ENCODE measurements at regions not wholly inside any gene's neighbourhood (a gene's known extent, or its start where the extent isn't known, plus 50 kb on each side); places are given as distances from the start of the nearest gene placed in this dataset.

DNA sequence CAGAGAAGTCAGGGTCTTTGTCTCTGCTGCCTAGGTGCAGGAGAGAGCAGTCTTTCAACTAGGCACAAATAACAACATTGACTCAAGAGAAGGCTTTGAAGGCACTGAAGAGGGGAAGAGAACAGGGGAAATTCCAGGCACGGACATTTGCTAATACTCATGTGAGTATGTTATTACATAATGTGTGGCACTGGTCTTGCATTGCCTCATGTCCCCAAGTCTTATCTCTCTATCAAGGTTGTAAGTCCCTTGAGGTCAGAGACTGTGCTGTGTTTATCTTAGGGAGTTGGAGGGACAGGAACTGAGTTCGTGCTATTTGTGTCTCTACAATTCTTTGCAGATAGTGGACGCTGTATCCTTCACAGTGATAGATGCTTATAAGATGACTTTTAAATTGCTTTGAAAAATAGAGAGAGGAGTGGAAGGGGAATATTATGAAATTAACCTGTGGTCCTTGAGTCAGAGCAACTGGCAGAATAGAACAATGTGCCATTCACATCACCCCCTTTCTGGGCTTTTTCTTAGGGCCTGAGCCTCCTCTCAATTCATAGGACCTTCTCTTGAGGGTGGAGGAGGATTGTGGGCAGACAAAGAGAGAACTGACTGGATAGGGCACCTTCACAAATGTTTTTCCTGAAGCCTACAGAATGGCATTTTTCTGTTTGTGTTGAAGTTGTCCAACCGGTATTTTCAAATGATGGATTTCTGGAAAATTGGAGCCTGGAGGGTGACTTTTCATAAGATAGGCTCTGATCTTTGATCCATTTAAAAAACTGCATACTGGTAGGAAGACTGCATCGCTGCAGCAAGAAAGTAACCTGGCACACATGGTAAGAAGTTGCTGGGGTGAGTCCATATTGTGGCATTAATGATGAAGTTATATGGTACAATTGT, 96.6 kb upstream of the CXCR4 start:
- TF ChIP-seq GATA2 (IDR thresholded peaks at IDR 0.05; ENCODE audit: low read depth, low read length) (no peak), GATA3 (IDR thresholded peaks at IDR 0.05; ENCODE audit: low read depth, low read length) (no peak)

- no peak for TF ChIP-seq GATA3 (IDR thresholded peaks at IDR 0.05; ENCODE audit: low read depth, low read length)
- TF ChIP-seq GATA2 (IDR thresholded peaks at IDR 0.05; ENCODE audit: low read depth, low read length), result no peak
Measured at GRCh38 chr2:136213836-136214235, 95.9 kb upstream of the CXCR4 start.

- TF ChIP-seq GATA2 (IDR thresholded peaks at IDR 0.05; ENCODE audit: low read depth, low read length) (no peak), GATA3 (IDR thresholded peaks at IDR 0.05; ENCODE audit: low read depth, low read length) (no peak)
Measured at GRCh38 chr2:136212426-136213378, 94.8 kb upstream of the CXCR4 start.

GRCh38 chr2:136211701-136212100, 93.8 kb upstream of the CXCR4 start:
- no peak for TF ChIP-seq GATA2 (IDR thresholded peaks at IDR 0.05; ENCODE audit: low read depth, low read length)
- TF ChIP-seq GATA3 (IDR thresholded peaks at IDR 0.05; ENCODE audit: low read depth, low read length), result no peak

GRCh38 chr2:136210822-136211221, 92.9 kb upstream of the CXCR4 start:
- TF ChIP-seq GATA2 (IDR thresholded peaks at IDR 0.05; ENCODE audit: low read depth, low read length), result no peak
- no peak for TF ChIP-seq GATA3 (IDR thresholded peaks at IDR 0.05; ENCODE audit: low read depth, low read length)

GRCh38 chr2:136210455-136210805, 92.5 kb upstream of the CXCR4 start:
- TF ChIP-seq GATA3 (IDR thresholded peaks at IDR 0.05; ENCODE audit: low read depth, low read length) (no peak), GATA2 (IDR thresholded peaks at IDR 0.05; ENCODE audit: low read depth, low read length) (no peak)

DNA sequence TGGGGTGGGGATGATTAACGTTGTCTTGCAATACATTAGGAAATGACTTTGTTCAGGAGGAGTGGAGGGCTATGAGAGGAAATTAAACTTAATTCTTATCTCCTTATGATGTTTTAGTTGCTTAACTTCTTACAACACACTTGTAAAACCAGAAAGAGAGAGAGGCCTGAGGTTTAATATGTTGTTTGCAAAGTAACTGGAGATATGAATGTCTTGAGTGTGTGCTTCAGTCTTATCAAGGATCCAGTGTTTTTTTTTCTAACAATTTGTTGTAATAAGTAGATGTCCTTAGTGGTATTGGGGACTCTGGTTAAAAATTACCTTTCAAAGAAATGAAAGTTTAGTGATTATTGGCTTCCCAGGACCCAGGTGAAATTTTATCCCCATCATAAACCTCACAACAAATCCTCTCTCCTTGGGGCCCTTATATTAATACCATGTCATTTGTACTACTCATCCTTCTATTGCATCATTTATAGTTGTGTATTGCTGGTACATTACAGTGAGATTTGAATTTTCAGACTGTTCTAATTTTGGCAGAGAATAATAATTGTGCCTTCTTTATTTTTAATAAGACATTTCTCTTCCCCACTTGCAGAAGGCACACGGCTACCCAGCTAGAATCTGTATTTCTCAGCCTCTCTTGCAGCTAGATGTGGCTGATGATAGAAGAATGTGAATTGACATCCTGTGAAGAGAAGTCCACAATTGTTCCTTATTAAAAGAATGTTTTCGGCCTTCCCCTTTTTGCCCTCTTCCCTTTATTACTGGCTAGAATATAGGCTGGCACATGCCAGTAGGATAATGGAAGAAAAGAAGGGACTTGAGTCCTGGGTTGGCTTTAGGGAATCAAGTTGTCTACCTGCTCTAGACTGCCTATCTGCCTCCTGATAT, 91.9 kb upstream of the CXCR4 start:
- no peak for TF ChIP-seq GATA2 (IDR thresholded peaks at IDR 0.05; ENCODE audit: low read depth, low read length)
- TF ChIP-seq GATA3 (IDR thresholded peaks at IDR 0.05; ENCODE audit: low read depth, low read length), result no peak

DNA sequence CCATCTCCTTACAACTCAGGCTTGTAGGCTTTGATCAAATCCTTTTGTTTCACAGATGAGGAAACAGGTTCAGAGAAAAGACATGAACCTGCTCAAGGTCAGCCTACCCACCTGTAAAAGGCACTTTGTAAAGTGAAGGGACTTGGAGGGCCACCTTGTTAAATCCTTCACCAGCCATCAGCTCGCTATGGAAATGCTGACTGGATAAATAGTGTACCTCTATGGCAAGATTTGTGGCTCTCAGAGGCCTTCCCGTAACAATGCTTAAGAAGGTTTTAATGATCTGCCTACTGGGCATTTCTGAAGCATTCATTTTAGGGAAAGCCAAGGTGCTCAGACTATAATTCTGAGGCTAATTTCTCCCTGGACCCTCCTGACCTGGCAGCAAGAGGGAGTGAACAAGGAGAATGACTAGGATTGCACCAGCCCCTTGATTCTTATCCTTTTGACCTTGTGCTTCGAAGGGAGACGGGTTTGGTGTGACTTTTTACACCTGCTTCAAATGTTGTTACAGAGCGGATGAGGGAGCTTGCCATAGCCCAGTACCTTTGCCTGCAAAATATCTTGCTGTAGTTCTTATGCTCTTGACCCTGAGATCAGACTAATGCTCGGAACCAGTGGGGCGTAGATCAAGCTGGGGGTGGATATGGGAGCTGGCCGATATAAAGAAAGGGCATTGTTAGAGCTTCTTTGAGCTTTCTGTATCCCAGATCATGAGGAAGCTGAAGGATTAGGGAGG, 90.9 kb upstream of the CXCR4 start:
- no peak for TF ChIP-seq GATA2 (IDR thresholded peaks at IDR 0.05; ENCODE audit: low read depth, low read length)
- TF ChIP-seq GATA3 (IDR thresholded peaks at IDR 0.05; ENCODE audit: low read depth, low read length), result no peak

DNA sequence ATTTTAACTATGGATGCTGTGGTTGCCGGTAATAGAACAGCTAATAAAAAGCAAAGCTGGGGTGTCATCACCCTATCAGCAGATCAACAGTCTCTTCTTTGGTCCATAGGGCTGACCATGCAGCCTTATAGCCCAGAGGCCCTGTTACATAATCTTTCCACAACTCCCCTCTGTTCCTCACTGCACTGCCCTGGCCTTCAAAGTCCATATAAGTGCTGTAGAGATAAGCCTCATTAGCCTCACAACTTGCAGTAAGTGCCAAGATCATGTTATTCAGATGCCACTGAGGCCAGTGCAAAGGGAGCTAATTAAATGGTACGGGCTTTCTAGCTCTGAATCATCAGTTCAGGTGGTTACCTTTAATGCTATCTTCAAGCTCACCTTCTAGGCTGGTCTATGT, 89.7 kb upstream of the CXCR4 start:
- TF ChIP-seq GATA3 (IDR thresholded peaks at IDR 0.05; ENCODE audit: low read depth, low read length) (no peak), GATA2 (IDR thresholded peaks at IDR 0.05; ENCODE audit: low read depth, low read length) (no peak)

GRCh38 chr2:136207030-136207623, 89.2 kb upstream of the CXCR4 start:
- TF ChIP-seq GATA3 (IDR thresholded peaks at IDR 0.05; ENCODE audit: low read depth, low read length), result no peak
- no peak for TF ChIP-seq GATA2 (IDR thresholded peaks at IDR 0.05; ENCODE audit: low read depth, low read length)

GRCh38 chr2:136206613-136207012, 88.7 kb upstream of the CXCR4 start:
- no peak for TF ChIP-seq GATA3 (IDR thresholded peaks at IDR 0.05; ENCODE audit: low read depth, low read length)
- no peak for TF ChIP-seq GATA2 (IDR thresholded peaks at IDR 0.05; ENCODE audit: low read depth, low read length)

GRCh38 chr2:136205615-136206014, 87.7 kb upstream of the CXCR4 start:
- no peak for TF ChIP-seq GATA2 (IDR thresholded peaks at IDR 0.05; ENCODE audit: low read depth, low read length)

DNA sequence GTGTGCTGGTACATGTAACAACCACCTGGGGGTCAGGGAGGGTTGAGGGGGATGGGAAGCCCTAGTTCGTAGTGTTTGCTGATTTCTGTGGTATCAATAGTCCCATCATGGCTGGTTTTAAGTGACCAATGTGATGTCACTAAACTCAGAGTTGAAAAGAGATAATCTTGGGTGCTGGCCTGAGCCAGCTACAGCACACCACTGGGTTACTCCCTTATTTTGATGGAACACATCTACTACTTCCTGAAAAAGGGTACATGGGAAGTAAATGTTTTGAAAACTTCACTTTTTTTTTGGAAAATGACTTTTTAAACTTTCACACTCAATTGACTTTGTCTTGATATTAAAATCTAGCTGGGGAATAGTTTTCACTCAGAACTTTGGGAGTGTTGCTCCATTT, 87.0 kb upstream of the CXCR4 start:
- TF ChIP-seq GATA2 (IDR thresholded peaks at IDR 0.05; ENCODE audit: low read depth, low read length), result no peak
- no peak for TF ChIP-seq GATA3 (IDR thresholded peaks at IDR 0.05; ENCODE audit: low read depth, low read length)

Data from SH-SY5Y (cell line).